ENCODE measurements at regions not wholly inside any gene's neighbourhood (a gene's known extent, or its start where the extent isn't known, plus 50 kb on each side); places are given as distances from the start of the nearest gene placed in this dataset.

DNA sequence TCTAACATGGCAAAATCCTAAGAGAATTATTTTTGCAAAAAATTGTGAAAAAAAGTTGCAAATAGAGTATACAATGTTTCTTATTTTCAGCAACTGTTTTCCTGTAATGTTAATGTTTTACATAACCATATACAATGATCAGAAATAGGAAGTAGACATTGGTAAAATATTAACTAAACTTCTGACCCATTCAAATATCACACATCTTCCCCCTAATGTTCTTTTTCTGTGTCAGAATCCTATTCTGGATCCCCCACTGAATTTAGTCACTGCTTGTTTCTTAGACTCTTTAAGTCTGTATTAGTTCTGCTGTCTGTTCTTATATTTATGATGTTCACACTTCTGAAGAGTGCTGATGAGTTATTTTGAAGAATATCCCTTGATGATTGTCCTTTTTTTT lies 62.0 kb downstream of the HFE start:
- no peak for DNase-seq

DNA sequence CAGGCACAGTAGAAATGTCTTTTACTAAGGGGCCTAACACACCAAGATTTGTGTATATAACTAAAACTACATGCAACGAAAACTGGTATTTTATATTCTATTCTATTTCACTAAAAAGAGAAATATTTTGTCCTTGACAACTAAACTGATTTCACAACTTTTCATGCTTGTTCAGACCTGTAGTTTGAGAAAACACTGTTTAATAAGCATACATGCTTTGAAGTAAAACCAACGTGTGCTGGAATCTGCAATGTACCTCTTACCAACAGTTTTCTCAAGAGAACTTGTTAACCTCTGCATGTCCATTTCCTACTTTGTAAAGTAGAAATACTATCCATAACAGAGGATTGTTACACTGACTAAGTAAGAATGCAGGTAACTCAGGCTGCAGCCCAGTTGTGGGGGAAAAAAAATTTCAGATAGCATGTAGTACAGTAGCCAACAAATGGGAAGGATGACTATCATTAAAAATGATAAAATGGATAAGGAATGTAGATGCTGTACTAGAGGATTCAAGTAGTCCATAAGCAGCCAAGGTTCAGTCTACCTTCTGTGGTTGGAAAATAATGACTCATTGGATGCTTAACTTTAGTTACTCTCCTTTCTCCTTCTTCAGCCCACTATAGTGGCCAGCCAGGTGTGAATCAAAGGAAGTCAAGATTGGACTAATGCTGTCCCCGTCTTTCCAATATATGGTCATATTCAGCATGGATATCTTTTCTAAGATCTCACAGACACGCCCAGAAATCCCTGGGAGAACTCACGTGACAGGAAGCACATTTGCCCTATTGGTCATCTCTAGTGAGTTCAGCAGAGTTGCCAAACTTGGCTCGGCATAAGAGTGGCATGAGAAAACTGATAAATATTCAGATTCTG lies 65.2 kb downstream of the HFE start:
- DNase-seq, result no peak

DNA sequence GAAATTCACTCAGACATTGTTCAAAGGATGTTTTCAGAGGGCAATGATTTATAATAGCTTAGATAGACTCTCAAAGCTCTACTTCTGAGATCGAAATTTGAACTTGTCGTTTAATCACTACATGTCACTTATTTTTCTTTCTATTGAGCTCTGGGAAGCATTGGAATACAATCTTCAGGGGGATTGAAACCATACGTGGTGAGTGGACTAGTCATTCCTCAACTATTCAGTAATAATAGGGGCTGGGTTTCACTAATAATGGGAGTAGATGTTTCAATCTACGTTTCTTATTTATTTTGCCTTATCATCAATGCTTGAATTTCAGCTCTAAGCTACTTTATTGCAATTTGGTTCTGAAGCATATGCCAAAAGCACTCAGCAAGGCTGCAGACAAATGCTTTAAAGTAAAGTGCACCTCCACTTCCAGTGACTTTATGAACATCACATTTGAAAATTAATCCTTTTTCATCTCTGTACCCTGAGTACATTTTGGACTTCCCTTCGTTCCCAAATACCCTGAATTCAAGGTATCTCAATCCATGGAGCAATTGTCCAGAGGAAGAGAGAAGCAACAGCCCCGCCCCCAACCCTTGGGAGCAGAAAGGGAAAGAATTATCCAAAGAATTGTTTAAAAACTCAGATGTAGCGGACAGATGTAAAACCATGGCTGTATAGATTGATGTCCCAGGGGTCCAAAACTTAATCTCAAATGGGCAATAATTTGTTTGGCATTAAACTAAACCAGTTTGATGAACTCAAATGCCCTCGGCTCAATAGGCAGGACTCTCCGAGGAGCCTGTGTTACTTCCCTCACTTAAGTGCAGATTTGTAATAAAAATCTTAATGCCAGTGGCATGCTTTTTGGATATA lies 68.1 kb downstream of the HFE start:
- DNase-seq, result peak; percentile 29 to 39

DNA sequence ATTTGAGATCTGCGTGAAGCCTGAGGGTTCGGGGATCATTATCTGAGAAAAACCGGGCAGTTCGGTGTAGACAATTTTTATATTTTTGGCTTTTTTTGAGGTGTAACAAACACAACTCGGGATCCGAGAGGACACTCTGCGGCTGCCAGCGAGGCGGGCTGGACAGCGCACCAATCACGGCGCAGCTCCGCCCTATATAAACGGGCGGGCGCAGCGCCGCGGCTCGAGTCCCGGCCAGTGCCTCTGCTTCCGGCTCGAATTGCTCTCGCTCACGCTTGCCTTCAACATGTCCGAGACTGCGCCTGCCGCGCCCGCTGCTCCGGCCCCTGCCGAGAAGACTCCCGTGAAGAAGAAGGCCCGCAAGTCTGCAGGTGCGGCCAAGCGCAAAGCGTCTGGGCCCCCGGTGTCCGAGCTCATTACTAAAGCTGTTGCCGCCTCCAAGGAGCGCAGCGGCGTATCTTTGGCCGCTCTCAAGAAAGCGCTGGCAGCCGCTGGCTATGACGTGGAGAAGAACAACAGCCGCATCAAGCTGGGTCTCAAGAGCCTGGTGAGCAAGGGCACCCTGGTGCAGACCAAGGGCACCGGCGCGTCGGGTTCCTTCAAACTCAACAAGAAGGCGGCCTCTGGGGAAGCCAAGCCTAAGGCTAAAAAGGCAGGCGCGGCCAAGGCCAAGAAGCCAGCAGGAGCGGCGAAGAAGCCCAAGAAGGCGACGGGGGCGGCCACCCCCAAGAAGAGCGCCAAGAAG lies 69.0 kb downstream of the HFE start:
- peak; percentile 38 to 82 for DNase-seq

DNA sequence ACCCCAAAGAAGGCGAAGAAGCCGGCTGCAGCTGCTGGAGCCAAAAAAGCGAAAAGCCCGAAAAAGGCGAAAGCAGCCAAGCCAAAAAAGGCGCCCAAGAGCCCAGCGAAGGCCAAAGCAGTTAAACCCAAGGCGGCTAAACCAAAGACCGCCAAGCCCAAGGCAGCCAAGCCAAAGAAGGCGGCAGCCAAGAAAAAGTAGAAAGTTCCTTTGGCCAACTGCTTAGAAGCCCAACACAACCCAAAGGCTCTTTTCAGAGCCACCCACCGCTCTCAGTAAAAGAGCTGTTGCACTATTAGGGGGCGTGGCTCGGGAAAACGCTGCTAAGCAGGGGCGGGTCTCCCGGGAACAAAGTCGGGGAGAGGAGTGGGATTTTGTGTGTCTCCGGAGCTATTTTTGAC lies 69.6 kb downstream of the HFE start:
- no peak for DNase-seq

DNA sequence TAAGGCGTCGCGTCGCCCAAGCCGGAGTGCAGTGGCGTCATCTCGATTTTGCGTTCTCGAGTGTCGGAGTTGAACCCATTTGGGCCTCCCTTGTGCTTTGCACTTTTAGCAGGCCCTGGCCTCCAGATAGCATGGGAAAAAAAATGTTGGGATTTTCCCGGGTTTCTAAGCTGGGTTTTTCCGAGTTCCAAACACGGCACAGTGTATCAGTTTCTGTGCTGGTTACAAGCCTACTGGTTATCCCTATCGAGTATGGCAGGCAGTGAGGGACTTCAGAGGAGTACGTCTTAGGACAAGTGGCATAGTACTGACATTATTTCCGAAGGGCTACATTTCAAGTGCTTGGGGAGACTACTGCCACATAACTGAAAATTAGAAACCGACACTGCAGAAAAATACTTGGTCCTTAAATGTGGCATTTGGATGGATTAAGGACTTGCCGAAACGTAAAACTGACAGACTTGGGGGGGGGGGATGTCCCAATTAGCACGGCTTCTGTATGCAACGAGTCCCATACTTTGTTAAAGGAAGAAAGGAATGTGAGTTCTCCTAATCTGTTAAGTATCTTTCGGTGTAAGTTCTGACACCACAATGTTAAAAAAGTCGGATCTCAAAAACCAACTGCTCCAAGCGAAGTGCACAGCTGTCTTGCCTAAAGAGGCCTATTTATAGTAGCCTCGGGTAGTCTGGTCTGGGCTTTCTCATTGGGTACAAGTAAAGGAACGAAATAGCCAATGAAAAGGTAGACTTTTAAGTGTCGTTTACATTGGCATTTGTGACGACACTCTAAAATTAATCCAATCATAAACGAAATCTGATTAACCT lies 70.2 kb downstream of the HFE start:
- DNase-seq, result peak; percentile 93 to 99

DNA sequence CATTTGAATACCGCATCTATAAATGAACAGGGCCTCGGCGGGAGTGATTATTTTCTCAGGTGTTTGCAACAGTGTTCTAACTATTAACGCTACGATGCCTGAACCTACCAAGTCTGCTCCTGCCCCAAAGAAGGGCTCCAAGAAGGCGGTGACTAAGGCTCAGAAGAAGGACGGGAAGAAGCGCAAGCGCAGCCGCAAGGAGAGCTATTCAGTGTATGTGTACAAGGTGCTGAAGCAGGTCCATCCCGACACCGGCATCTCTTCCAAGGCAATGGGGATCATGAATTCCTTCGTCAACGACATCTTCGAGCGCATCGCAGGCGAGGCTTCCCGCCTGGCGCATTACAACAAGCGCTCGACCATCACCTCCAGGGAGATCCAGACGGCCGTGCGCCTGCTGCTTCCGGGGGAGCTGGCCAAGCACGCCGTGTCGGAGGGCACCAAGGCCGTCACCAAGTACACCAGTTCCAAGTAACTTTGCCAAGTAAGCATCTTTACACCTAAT lies 70.9 kb downstream of the HFE start:
- DNase-seq, result no peak

DNA sequence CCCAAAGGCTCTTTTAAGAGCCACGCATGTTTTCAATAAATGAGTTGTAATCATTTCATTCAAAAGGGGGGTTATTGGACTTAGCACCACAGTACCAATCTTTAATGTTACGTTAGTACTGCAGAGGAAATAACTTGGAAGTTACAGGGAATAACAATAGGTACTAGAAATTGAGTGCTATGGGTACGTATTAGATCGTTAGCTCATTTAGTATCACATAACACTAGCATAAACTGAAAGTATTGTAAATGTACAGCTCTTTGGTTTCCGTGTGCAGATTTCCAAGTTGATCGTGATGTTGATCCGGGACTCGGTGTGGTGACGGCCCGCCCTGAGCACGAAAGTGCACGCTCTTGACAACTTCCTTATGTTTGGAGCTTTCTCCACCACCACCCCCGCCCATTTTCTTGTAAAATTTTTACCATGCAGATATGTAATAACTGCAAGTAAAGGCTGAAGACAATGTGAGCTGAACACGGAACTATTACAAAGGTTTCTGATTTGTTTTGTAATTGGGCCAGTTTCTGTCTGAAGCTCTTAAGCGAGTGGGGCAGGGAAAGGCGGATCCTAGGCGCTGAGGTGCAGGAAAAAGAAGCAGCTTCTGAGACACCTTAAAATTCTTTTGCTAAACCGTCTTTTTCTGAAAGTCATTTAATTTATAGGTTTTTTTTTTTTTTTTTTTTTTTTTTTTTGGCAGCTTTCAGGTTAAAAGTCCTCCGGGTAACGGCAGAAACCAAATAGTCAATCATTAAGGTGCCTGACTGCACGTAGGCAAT lies 71.5 kb downstream of the HFE start:
- DNase-seq, result peak; percentile 22 to 46

DNA sequence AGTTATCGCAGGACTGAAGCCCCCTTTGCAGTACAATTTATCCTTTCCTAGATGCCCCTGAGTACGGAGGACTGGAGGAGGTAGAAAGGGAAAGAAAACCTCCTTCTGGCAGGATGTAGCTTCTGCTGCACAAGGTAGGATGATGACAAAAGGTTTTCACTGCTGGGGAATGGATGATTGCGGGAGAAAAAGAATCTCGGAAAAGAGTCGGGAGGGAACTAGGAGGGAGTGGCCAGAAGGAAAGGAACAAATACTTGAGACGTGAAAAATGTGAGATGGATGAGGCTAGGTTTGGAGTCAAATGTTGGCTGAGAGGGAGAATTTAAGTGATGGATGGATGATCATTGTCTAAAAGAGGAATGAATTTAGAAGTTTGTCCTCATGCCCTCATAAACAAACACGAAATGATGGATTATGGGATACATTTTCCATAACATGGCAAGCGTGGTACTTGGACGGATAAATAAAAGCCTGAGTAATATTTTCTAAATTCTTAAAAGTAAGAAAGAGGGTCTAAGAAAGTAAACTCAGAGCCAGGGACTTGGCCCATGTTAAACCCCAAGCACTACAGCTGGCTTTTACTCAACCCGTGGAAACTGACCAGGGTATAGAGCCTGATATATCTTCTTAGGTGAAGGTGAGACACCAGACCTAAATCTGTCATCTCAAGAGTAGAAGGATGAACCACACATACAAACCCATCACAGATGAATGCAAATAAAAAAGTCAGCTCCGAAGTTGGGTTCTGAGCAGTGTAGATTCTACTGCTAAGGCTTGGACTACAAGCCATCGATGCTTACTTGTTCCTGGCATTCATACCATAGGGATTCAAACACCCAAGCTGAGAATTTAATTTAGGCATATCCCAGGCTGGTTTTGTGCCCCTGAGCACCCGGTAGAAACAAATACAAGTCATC lies 72.4 kb downstream of the HFE start:
- peak; percentile 19 to 31 for DNase-seq

DNA sequence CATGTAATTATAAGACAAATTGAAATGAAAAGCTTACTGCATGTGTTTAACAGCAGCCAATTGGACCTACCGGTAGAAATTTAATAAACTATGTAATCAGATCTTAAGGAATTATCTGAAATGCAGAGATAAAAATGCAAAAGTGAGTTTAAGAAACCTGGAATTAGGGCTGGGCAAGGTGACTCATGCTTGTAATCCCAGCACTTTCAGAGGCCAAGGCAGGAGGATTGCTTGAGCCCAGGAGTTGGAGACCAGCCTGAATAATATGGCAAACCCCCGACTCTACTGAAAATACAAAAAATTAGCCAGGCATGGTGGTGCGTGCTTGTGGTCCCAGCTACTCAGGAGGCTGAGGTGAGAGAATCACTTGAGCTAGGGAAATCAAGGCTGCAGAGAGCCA lies 74.1 kb downstream of the HFE start:
- DNase-seq, result no peak

DNA sequence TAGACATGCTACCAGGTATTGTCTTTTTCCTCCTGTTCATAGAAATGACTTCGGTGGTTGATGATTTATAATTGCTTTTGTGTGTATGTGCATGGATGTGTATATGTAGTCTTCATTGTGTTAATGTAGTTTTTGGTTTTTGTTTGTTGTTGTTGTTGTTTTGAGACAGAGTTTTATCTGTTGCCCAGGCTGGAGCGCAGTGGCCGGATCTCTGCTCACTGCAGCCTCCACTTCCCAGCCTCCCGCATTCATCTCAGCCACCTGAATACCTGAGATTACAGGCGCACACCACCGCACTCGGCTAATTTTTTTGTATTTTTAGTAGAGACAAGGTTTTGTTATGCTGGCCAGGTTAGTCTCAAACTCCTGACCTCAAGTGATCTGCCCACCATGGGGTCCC lies 75.2 kb downstream of the HFE start:
- DNase-seq, result no peak

DNA sequence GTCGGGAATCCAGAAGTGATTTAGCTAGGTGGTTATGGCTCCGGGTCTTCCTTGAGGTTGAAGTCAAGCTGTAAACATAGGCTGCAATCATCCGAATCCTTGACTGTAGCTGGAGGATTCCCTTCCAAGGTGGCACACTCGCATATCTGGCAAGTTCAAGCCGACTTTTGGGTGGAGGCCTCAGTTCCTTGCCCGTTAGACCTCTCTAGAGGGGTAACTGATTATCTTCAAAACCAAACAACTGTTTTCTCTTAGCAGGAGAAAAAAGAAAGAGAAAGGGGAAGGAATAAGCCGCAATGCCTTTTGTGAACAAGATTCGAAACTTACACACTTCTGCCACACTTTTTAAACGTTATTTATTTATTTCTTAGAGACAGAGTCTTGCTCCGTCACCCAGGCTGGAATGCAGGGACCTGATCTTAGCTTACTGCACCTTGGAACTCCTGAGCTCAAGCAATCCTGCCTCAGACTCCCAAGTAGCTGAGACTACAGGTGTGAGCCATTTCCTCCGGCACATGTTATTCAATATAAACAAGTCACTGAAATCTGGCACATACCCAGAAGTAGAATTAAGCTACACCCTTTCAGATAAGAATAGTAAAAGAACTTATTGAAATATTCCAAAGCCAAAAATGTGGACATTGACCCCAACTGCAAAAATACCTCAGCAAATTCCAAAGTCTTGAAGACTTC lies 76.3 kb downstream of the HFE start:
- no peak for DNase-seq

DNA sequence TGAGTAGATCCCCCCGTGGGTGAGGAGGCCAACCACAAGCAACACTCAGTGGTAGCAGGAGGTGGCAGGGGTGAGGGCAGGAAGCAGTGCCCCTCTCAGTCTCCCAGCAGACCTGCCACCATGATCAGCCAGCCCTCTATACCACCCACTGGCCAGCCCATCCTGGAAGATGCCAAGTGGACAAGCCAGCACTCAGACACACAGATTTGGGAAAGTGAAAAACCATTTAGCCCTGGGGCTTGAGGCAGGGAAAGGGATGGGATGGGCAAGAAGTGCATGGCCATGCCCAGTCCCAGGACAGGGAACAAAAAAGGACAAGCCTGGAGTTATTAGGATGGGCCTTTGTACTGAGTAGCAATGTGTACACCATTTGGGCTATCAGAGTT lies 76.9 kb downstream of the HFE start:
- DNase-seq, result no peak

DNA sequence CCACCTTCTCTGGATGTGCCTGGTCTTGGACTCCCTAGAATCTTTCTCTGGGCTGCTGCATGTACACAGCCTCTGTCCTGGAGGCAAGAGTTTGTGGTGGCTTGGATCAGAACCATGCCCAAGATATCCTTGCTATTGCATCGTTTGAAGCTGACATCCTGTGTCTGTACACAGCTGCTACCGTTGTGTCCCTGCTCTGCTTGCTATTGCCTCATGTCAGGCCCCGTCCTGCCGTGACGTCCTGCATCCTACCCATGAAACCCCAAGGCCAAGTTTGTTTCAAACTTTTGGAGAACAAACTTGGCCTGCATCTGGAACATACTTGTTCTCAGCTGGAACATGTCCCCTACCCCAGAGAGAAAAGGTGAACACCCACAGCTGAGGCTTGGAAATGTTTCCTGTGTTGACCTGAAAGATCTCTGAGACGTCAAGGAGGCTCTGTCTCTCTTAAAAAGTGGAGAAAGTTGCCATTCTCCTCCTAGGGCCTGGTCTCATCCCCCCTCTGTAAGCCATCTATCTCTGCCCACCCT lies 78.1 kb downstream of the HFE start:
- no peak for DNase-seq

DNA sequence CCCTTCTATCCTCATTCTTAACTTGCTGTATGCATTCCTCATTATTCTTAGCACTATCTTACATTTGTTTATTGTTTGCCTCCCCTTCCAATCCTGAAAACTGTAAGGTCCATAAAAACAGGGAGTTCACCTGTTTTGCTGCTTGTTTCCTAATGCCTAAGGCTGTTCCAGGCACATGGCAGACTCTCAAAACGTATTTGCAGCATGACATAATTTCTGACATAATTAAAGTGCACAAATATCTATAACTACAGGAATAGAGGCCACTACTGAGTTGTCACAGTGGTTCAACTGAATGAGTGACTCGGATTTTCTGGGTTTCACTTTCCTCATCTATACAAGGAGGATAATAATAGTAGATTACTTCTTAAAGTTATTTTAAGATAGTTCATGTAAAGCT lies 83.0 kb downstream of the HFE start:
- DNase-seq, result no peak

DNA sequence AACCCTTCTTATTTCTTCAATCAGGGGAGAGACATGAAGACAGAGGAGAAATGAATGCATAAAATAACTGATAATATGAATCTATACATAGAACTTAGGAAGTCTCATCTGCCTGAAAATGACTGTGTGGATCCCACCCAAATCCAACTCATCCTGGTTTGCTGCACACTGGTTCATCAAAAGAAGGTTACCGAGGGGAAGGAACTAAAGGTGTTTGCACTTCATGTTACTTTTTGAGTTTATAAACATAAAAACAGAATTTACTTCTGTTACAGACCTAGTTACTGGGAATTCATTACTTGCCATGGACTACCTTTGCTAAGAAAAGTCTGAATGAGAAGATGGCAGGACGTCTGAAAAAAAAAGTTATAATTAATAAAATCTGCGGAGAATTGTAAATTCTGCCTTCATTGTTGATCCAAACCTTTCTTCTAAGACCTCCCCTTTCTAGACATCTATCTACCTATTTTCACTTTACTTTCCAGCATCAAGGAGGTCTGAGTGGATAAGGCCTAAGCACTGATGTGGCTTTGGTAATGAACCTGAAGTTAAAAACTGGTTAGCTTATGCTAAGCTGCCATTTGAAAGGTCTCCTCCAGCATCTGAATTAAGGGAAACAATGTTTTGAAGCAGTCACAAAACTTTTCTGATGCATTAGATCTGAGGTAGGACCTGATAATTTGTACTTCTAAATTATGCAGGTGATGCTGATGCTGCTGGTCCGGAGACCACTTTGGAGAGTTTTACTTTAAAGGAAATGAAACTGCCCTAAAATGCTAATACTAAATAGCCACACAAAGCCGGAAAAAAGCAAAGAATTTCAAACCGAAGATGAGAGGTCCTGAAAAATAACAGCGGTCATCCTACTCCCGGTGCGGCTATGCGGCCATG lies 84.0 kb downstream of the HFE start:
- DNase-seq, result no peak

DNA sequence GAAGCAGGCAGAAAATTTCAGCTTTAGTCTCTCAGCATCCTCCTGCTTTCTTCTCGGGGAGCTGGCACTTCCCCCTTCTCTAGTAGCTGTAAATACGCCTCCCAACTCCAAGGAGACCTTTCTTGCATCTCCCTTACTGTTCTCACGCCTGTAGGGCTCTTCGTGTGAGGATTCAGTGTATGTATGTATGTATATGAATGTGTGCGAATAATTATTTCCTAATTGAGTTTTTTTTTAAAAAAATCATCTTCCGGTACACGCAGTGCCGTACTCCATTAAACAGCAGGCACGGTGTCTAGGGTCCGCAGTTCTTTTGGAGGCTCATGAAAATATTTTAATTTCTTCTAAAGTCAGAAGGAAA lies 85.4 kb downstream of the HFE start:
- DNase-seq, result peak; percentile 23 to 37

DNA sequence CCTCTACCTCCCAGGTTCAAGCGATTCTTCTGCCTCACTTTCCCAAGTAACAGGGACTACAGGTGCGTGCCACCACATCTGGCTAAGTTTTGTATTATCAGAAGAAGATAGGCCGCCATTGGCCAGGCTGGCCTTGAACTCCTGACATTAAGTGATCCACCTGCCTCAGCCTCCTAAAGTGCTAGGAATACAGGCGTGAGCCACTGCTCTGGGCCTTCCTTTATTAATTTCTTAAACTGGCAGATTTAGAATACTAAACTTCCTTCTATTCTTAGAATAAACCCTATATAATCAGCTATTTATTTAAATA lies 86.6 kb downstream of the HFE start:
- no peak for DNase-seq

DNA sequence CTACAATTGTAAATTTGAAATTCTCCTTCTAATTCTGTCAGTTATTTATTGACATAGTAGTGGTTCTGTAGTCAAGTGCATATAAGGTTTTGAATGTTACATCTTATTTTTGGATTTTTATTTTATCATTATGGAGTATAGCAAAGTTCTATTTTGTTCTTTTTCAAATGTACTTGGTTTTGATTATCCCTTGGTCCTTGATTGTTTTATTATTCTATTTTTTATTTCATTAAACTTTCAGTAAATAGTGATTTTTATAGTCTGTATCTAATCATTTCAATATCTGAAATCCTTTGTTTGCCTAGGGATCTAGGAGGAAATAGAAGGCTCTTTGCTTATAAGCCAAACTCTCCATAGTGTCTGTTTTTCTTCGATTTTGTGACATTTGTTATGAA lies 87.8 kb downstream of the HFE start:
- no peak for DNase-seq
